DMS53 treated with DMSO at 0.1 percent for 48 hours (cell line): ENCODE measurements at regions not wholly inside any gene's neighbourhood (a gene's known extent, or its start where the extent isn't known, plus 50 kb on each side); places are given as distances from the start of the nearest gene placed in this dataset.

Experiments used
- DNase-seq: peaks from one replicate; lab custom pipeline; 2025; ENCODE audit not compliant: unreplicated experiment; lab: John Stamatoyannopoulos, UW

DNA sequence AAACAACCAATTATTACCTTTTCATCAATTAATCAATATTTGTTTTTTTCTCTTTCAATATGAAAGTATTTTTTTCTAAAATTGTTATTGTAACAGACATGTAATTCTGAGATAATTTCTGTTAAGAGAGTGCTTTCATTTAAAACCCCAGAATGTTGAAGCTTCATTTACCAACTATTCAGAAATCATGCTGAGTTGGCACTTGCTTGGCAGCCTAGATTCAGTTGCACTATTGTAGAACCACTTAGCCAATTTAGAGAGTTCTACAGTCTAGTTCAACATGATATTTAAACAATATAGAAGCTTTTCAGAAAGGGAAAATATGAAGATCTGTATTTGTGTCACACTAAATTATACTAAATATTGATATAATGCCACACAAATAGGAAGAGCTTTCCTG is 56.1 kb upstream of the NKAIN2 start:
- DNase-seq = no peak

DNA sequence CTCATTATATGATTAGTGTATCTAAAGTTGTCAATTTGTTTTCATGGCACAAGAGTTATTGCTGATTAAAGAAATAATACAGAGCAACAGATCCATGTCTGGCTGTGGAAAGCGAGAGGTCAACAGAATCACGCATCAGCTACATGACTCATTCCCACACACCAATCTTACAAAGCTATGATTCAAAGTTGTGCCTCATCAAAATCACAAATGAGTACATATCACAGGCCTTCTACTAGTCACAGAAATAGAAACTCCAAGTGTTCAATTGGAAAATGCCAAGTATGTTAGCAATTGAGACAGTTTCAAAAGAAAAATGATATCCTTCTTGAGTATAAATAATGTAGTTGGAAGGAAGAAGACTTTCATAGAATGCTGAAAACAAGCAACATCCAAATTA is 57.8 kb upstream of the NKAIN2 start:
- no peak for DNase-seq

DNA sequence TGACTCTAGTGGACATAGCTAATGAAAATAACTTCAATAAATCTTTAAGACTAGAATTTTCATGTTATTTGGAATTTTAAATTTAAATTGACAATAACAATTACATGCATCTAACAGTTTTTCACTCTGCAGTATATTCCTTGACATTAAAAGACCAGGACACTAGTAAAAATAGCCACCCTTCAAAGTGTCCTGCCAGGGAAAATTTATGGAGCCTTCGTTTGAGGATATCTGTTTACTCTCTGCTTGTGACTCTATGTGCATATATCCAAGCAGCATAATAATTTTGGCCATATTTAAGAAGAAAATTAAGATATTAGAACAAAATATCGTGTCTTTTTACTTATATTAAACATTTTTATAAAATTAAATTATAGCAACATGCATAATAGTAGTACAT is 58.8 kb upstream of the NKAIN2 start:
- DNase-seq = no peak

- no peak for DNase-seq
These were observed 61.0 kb upstream of the NKAIN2 start for GRCh38 chr6:123742626-123743025.

- DNase-seq = no peak
These were observed 70.5 kb upstream of the NKAIN2 start for GRCh38 chr6:123733180-123733579.

GRCh38 chr6:123716506-123716905 is 79.8 kb upstream of the TRDN start:
- DNase-seq = no peak

- peak; percentile 26 for DNase-seq
These were observed 78.5 kb upstream of the TRDN start for GRCh38 chr6:123715006-123715863.

DNA sequence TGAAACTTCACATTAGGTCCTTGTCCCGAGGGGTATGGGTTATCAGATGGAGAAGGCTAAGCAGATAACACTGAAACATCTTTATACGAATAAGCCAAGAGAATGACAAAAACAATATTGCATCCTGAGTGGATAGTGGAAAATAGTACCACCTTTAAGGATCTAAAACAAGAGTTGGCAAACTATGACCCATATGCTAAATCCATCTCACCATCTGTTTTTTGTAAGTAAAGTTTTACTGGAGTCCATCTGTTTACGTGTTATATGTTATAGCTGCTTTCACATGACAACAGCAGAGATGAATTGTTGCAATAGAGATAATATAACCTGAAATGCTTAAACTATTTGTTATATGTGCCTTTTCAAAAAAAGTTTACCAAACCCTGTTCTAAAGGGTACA is 76.1 kb upstream of the TRDN start:
- no peak for DNase-seq

GRCh38 chr6:123702943-123703342 is 66.2 kb upstream of the TRDN start:
- no peak for DNase-seq

DNA sequence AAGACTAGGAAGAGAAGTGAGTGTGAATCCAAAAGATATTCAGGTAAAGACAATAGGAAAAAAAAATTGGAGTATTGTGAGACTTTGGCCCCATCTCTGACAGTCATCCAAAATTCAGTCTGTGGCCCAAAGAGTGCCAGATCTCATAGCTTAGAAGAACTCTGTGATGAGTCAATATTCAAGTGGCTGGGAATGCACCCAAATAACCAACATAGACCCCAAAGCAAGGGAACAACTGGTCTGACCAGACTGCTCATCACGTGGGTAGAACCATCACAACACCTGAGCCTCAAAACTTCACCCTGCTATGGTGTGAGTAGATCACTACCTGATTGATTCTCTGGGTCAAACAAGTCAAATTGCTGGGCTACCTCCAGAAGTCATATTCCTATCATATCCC is 51.1 kb upstream of the TRDN start:
- no peak for DNase-seq
